NCI-H187 (cell line): ENCODE measurements at regions not wholly inside any gene's neighbourhood (a gene's known extent, or its start where the extent isn't known, plus 50 kb on each side); places are given as distances from the start of the nearest gene placed in this dataset.

Experiments
- DNase-seq, 2 experiments: peaks; one replicate each; lab custom pipeline; 2025; lab: John Stamatoyannopoulos, UW

DNA sequence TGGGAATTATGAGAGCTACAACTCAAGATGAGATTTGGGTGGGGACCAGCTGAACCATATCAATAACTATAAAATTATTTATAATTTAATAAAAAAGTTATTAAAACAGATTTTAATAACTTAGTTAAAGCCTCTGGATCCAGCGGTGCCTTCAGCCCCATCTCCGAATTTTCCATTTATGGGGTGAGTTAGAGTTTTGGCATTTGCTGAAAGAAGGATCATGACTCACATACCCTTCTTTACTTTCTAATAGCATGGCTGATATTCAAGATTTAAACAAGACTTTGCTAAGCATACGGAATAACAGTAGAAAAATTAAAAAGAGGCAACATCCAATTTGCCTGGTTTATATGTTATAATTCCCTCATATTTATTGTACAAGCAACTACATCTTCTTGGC, 94.5 kb downstream of the RDH14 start:
- DNase-seq: no peak

DNA sequence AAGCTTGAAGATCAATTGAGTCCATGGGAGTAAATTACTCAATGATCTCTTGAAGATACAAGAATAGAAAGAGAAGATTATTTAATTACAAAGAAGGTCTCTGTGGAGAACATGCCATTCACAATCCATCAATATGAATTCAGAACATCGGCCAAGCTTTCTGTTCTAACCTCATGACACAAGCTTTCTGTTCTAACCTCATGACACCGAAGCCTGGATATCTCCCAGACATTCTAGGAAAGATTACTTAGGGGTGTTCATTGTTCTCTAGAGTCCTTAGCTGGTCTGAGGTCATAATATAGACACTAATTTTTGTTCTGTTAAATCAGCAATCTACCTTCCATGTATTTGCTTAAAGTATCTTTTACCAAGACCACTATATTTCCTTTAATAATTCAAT, 95.5 kb downstream of the RDH14 start:
- no peak for DNase-seq

DNA sequence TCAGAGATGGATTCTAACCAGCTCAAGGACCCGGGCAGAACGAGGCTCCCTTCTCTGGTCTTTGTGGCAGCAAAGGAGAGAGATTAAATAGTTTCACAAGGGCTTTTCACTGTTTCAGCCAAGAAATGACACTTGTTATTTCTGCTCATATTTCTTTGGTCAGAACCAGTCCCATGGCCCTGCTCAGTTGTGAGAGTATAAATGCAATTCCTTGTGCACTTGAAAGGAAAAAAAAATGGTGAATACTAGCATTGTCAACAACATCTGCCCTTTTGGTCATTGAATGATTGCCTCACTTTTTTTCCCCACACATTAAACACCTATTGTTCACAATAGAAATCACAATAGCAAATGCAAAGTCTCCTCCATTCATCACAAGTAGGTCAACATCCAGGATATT, 104.4 kb downstream of the RDH14 start:
- DNase-seq: no peak

DNA sequence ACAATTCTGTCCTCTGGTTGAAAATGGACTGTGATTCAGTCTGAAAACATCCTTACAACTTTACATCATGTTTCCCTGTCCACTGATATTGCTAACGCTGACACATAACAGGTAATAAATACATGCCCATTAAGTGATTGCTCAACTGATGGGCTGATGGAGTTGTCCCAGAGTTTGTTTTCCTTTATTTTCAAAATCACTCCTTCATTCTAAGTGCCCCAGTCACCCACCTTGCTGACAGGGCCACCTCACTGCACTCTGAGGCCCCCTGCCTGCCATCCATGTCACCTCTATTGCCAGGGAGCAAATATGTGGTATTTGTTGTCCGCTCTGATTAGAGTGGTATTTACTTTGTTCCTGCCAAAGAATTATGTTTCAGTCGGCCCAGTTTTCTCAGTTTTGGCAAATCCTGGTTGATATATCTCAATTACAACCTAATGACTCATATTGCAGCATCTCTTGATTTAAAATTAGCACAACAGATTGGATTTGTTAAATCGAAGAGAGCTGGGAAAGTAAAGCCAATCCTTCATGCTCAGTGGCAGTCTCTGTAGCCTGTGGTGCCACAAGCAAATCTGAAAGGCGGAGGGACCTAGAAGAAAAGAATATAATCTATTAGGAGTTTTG, 105.1 kb downstream of the RDH14 start:
- DNase-seq: no peak

DNA sequence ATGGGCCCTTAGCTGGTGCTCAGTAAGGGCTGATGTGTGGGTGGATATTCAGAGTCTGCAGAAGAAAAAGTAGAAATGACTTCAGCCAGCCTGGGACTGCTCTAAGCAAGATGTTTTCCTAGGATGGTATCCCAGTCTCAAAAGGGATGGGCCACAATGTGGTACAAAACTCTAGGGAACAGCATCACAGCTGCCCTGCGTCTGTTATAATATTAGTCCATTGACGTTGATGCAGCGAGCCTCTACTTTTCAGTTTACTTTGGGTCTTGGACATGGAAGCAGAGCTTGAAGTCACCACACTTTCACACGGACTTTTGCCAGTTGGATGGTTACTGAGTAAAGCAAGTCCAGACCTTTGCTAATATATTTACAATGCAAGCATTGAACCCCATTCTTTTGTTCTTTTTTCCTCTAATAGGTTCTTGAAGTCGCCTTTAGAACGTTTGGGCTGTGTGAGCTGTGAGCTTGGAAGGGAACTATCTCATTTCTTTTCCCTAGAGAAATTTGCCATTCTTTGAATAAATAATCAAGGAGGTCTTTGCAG, 105.7 kb downstream of the RDH14 start:
- DNase-seq: no peak

DNA sequence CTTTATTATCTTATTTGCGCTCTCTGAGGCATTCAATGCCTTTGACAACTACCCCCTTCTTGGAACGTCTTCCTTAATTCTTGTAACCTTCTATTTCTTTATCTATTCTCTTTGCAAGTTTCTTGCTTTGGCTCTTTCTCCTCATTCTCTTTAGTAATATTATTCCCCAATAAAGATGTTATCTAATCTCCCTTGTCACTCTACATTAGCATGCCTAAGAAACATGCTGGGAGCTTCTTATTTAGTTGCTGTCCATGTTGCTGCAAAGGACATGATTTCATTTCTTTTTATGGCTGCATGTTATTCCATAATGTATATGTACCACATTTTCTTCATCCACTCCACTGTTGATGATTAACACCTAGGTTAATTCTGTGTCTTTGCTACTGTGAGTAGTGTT, 113.7 kb downstream of the RDH14 start:
- no peak for DNase-seq

DNA sequence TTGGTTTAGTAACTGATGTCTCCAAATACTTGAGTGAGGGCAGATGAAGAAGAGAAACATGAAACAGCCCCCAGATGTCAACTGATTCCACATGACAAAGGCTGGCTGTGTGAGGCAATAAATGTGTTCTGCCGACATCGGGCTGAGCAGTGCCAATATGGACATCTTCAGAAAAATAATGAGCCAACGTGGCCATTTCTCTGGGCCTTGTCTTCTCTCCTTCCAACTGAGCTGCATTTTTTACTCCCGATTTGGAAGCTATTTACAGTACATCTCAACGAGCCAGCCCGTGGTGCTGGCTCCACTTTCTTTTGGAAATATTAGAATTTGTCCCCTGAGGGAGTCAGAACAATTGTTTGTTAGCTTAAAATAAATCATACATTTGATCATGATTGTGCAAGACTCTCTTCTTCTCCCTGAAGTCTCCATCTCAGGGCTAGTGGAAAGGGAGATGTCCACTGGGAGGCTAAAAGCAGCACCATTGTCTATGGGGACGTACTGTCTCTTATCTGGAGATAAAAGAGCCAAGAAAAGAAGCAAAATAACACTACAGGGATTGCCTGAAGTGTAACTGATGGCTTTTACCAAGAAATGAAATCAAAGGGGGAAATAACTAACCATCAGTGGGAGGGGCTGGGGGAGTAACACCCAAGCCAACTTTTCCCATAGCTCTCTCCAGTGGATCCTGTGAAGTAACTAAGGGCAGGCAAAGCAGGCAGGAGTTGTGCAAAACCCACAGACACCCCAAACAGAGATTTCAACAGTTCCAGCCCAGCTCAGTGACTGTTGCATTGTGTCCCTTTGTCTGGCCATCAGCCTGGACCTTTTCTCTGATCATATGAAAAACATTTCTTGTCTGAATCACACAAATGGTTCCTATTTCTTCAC, 114.8 kb downstream of the RDH14 start:
- no peak for DNase-seq

DNA sequence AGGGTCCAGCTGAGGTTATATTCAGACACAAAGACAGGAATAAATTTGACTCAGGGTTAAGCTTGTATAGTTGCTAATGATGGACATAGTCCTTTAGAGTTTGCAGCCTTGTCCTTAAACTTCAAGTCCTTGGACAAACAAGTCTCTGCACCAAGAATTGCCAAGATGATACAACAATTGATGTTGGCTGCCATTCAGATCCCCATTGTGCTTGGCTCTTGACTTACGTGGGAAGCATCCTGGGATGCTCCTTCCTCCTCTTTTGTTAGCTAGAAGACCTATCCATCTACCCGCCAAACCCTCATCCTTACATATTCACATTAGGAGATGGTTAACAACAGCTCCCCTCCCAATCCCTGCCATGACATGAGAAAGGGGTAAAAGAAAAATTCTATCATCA, 115.6 kb downstream of the RDH14 start:
- DNase-seq: no peak

DNA sequence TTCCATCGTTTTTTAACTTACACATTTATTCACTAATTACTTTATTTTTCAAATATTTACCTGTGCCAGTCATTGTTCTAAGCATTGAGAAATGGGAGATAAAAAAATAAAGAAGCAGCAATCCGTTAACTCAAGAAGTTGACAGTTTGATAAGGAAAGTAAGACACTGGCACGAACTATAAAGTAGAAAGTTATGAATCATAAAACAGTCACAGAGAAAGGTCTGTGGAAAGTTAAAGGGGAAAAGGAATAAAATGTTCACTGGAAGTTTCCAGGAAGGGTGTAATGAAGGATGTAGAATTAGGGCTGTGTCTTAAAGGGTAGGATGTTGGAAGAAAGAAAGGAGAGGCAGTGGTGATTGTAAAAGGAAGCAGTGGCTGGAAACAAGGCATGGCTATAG, 118.9 kb downstream of the RDH14 start:
- DNase-seq: no peak

DNA sequence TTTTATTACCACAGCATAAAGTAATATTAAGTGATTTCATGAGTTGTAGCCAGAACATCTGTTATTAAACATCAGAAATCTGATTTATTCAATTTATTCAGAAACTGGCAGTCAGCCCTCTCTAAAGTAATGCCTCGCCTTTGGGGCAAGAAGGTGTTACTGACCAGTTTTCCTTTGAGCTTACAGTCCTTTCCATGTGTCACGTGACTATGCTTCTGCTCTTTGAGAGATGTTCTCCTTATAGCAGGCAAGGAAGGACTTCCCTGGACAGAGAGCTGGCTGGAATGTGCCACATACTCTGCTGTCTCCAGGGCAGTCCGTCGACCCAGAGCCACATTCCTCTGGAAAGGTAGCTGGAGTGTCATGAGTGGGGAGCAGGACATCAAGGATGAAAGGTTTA, 119.7 kb downstream of the RDH14 start:
- DNase-seq: no peak

DNA sequence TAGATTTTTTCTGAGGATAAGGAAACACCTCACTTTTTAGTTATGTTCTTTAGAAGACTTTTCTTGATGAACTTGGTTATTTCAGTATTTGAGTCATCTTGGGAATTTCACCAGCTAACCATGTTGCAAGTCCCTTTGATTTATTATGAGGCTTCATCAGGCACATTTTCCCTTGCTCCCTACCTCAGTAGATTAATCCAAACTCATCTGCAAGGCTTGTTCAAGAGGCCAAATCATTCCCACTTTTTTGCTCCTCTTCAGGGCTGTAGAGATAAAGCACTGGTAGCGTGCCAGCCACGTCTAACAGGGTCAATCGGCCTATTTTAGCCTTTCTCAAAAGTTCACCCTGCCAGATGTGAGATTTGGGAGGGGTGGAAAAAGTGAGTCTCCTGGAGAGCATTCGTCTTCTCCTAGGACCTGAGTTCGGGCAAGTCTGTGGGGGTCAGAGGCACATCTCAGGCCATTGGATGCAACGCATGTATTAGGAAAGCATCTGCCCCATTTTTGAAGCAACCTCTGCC, 120.3 kb downstream of the RDH14 start:
- no peak for DNase-seq

DNA sequence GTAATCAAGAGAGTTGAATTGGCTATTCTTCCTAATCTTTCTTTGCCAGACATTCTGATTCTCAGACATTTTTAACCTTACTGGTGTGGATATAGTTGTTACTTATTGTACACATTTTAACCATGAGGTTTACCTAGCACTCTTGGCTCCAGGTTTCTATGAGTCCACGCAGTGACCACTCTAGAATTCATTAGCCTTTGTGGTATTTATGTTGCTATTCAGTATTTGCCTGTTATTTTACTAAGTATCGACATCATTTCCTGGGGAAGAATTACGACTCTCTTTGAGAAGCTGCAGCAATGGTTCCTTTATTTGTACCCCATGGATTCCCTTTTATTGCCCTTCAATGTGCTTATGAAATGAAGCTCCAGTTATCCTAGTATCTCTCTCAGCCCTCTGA, 120.7 kb downstream of the RDH14 start:
- DNase-seq: no peak

DNA sequence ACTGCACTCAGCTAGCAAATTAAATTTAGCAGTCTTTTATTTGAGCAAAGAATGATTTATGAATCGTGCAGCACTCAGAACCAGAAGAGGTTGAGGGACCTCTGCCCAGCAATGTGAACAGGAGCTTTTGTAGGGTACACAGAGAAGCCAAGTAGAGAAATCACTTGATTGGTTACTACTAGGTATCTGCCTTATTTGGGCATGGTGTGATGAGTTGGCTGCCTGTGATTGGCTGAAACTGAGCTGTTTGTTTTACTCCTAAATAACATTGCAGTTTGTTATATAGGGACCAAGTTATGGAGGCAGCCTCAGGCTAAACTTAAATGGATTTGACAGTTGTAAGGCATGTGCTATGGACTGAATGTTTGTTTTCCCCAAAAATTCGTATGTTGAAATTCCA, 122.5 kb downstream of the RDH14 start:
- DNase-seq: no peak

DNA sequence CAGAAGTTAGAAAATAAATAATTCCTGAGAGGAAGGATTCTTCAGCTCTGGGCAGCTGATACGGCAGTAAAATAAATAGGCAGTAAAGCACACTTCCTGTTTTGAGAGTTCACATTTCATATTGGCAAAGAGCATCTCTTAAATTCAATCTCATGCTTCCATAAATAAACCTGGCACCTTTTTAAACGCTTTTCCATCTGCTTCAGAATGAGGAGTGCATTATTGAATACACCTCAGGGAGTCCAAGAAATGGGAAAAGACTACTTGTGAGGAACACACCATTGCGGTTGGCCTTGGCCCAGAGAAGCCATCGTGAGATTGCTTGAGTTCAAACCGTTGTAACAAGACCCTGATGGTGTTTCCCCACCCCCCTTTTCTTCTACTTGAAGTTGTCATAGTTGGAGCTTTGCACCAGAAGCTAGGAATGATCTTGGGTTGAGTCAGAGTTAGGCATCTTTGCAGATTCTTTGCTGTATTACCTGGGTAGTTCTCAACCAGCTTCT, 123.9 kb downstream of the RDH14 start:
- no peak for DNase-seq

DNA sequence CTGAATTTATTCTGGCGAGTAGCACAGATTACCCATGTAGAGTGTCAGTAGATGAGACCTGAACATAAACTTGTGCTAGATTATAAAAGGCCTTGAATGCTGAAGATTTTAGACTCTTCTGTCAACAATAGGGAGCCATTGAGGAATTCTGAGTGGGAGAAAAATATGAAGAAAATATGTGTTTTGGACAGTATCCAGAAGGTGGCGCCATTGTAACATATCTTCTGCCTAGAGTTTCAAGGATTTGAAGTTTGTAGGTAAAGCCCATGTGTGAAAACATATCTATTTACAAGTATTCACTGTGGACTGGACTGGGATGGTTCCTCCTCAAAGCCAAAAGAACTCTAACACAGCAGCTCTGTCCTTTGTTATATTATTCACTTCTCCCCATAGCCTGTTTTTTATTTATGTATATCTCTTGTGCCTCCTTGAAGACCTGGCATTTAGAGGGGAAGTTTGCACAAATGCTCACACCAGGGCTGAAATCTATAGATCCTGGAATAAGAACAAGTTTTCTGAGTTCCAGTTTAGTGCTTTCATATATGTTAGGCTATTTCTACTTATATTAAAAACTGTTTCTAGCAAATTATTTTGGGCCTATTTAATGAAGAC, 124.9 kb downstream of the RDH14 start:
- peak in 1 of 2 experiments; percentile 13 for DNase-seq

DNA sequence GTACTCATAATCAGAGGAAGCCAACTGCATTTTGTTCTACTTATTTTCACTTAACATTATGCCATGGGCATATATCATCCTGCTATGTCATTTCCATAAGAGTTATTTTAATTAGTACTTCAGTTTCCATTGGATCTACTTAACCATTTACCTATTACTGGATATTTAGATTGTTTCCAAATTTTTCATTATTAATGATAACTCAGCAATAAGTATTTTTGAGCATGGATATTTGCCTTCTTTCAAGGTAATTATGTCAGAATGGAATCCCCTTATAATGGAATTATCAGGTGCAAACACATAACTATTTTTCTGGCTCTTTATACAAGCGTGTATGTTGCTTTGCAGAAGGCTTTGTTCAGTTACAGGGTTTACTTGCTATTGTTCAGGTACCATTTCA, 126.6 kb downstream of the RDH14 start:
- DNase-seq: no peak

DNA sequence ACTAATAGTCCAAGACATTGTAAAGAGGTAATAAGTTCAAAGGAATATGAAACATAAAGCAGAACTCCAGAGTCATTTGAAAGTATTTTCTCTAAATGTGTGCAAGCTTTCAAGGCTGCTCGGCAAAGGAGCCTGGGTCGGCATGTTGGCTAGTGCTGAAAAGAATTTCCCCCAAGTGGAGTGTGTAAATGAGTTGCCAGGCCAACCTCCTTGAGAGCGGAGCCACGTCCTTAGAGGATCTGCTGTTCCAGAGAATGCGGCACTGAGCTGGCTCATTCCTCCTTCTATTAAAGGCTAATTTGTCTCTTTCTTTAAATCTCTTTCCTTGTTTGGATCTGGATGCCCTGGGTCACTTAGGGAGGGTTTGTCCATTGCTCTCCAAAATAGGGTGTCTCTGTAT, 127.5 kb downstream of the RDH14 start:
- DNase-seq: no peak

DNA sequence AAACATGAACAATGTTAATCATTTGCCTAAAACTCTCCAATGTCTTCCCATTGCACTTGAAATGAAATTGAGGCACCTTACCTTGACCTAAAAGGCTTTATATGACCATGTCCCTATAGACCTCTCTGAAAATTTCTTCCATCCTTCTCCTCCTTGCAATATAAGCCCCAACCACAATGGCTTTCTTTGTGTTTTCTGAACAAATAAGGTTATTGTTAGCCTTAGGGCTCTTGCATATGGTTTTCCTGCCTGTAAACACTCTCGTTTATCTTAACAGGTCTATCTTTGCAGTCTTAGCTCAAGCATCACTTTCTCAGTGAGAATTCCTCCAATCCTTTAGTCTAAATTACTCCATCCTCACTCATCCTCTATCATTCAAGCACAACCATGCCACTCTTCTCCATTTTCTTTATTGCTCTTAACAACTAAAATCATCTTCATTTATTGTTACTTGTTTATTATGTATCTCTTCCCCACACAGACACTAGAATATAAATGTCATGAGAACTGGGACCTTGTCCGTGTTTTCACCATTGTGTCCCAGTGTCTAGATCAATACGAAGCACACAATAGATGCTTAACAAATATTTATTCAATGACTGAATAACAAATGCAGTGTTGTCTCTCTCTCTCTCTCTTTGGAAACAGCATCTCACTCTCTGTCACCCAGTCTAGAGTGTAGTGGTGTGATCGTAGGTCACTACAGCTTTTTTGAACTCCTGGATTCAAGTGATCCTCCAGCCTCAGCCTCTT, 129.3 kb downstream of the RDH14 start:
- DNase-seq: no peak

DNA sequence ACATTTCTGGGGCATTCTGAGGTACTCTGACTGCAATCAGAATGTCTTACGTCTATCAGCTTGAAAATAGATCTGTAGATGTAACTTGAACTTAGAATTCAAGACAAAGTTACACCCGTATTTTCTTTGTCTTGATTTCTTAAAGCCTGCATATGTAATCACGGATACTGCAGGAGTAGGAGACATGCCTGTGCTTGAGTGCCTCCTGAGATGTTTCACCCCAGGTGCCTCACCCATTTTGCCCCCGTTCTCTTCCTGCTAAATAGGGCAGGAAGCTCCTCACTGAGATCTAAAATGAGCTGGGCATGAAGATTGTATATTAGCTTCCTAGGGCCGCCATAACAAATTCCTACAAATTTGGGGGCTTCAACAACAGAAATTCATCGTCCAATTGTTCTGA, 131.9 kb downstream of the RDH14 start:
- DNase-seq: no peak

DNA sequence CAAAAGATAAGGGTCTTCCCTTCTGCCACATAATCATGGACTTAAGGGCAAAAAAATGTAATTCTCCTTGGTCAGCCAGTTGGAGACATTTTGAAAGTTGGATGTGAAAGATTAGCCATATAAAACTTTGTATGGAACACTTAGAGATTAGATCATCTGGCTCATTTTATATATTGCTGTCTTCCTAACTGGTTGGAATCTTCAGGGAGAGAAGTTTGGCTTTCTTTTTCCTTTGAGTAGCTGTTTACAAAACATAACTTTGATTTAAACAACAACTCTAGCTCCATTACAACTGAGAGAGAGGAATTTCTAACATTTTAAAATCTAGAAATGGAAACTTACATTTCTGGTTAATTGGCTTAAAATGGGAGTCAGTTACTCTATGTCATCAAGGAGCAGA, 132.7 kb downstream of the RDH14 start:
- no peak for DNase-seq

DNA sequence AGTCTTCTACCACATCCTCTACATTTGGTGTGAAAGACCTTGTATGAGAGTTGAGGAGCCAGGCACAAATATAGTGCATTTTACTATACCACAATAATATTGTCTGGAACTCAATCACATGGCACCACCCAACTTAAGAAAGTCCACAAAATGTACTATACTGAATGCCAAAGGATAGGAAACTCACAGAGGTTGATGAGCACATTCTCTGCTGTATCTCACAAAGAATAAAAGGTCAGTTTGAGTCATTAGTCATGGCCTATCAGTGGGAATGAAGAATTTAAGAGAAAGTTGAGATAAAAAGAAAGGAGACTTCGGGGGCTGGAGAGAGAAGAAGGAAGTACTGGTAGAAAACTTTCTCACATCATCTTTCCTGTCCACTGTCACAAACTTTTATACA, 134.3 kb downstream of the RDH14 start:
- DNase-seq: no peak

DNA sequence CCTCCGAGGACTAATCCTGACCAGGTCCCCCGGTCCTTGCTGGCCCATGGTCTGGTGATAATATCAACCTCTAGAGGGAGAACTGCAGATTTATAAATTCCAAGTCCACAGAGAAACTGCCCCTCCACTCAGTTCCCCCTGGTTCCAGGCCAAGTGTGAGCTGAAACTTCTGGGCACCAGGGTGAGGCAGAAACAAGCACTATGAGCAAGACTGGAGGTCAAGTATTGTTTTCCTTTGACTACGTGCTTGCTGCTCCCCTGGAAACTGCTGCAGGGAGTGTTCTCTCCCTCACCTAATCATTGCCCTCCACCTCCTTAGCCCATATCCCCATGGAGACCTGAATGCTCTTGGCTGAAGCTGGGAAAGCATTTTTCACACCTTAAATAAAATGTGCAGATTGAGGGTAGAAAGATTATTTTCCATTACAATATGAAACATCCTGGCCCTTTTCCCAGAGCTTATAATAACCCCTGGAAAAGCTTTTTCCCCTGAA, 135.2 kb downstream of the RDH14 start:
- no peak for DNase-seq
